GM12878 (cell line): ENCODE measurements at regions not wholly inside any gene's neighbourhood (a gene's known extent, or its start where the extent isn't known, plus 50 kb on each side); places are given as distances from the start of the nearest gene placed in this dataset.

Experiments
- CHD4 ChIP-seq: fragments of 200-600 bp; sonication (generic); IDR thresholded peaks from 2 replicates; pipeline ENCODE4 v1.6.1; 2016; ENCODE audit warnings: mild to moderate bottlenecking
- EZH2 ChIP-seq: IDR thresholded peaks from 2 replicates; pipeline ENCODE4 v1.6.1; 2012; ENCODE audit warnings: low read depth, mild to moderate bottlenecking, control low read depth, inconsistent platforms, low read length, borderline replicate concordance; ENCODE audit not compliant: control insufficient read depth
- JUND ChIP-seq: IDR thresholded peaks from 2 replicates; pipeline ENCODE4 v1.6.1; 2012; ENCODE audit warnings: low read depth, mild to moderate bottlenecking, low read length, improper control_type of control experiment, moderate library complexity
- NFYB ChIP-seq: IDR thresholded peaks from 2 replicates; pipeline ENCODE4 v1.6.1; 2011; ENCODE audit warnings: low read depth, mild to moderate bottlenecking, low read length, improper control_type of control experiment, moderate library complexity; ENCODE audit not compliant: insufficient read depth
- POLR2AphosphoS5 ChIP-seq: IDR thresholded peaks from 2 replicates; pipeline ENCODE4 v1.6.1; 2011; ENCODE audit warnings: mild to moderate bottlenecking, low read length, inconsistent platforms

DNA sequence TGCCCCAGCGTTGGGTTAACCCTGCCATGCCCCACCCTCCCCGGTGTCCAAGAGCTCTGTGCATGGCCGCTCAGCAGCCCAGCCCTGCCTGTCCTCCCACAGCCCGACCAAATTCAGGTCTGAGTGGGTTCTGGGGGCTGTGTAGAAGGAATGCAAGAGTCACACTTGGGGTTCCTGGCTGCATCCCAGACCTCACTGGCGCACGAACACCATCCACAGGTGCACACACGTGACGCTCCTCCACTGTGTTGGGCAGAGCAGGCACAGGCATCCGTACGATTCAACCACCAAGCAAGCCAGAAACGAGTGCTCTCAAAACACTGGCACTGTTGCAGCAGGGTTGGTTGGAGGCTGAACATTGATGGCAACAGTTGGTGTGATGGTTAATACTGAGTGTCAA, 93.9 kb downstream of the OLFM1 start:
- no peak for TF ChIP-seq JUND
- TF ChIP-seq POLR2AphosphoS5: no peak
- no peak for TF ChIP-seq EZH2
- TF ChIP-seq NFYB: no peak
- no peak for TF ChIP-seq CHD4
